Psoas muscle (tissue), 7 donors: ENCODE measurements at regions not wholly inside any gene's neighbourhood (a gene's known extent, or its start where the extent isn't known, plus 50 kb on each side); places are given as distances from the start of the nearest gene placed in this dataset.

Source experiments
- ATAC-seq, 4 donors: fragments of 200-7000 bp; cut with Tn5 transposase; one replicate each; pipeline ENCODE4 v1.9.1; 2020; ENCODE audit warnings: moderate library complexity in 3 of 4, mild to moderate bottlenecking in 2 of 4
- DNase-seq, 2 donors: peaks; one replicate each; pipeline ENCODE4 v3.0.0-alpha.2; 2020
- H3K27ac ChIP-seq: fragments of 200-600 bp; one replicate; pipeline ENCODE4 v1.8.0; 2022
- H3K27me3 ChIP-seq, 3 donors: fragments of 200-600 bp in 1 of 3; one replicate each; pipeline versions ENCODE4 v1.6.1 to v1.8.0; 2013 to 2022; ENCODE audit warnings: low read length in 2 of 3, mild to moderate bottlenecking in 2 of 3, moderate library complexity in 1 of 3; ENCODE audit not compliant: insufficient read depth in 3 of 3
- H3K36me3 ChIP-seq, 2 donors: fragments of 200-600 bp in 1 of 2; one replicate each; pipeline versions ENCODE4 v1.6.1 to v1.8.0; 2013 to 2022; ENCODE audit warnings: low read depth in 1 of 2, mild to moderate bottlenecking in 1 of 2, moderate library complexity in 1 of 2; ENCODE audit not compliant: insufficient read depth in 1 of 2
- H3K4me1 ChIP-seq: fragments of 200-600 bp; one replicate; pipeline ENCODE4 v1.8.0; 2022
- H3K4me3 ChIP-seq: fragments of 200-600 bp; one replicate; pipeline ENCODE4 v1.8.0; 2022; ENCODE audit warnings: mild to moderate bottlenecking
- H3K9me3 ChIP-seq: fragments of 200-600 bp; one replicate; pipeline ENCODE4 v1.8.0; 2022
- whole genome bisulfite sequencing, 3 donors: extraction: QIAGEN DNeasy Blood & Tissue Kit; methylation state at CpG; one replicate each; pipeline versions ENCODE4 v1.1.6 to v1.1.7; 2013; 5-methylcytosine and 5-hydroxymethylcytosine counted together
- intact Hi-C, 2 donors: fragments of 100-400 bp; cut with DNase I; formaldehyde crosslinking; loops; one replicate each; pipeline versions ENCODE4 v1.11.0 to v1.14.2; 2022
- TF ChIP-seq, protein P1 (sequence below): fragments of 200-600 bp; IDR thresholded peaks from one replicate; pipeline ENCODE4 v1.8.0; 2022; ENCODE audit warnings: antibody characterized with exemption
- donor health status: healthy with polysubstance abuse.
- donor health status: DM: no; HTN: no; CAD: no; lungs with moderate emphysema.
- donor health status: Bipolar disorder and iron deficiency.
- donor health status: healthy.
- donor health status: DM: yes; HTN: yes; CAD: no.
- donor health status: DM: no; HTN: no; CAD: no.
- donor health status: DM: yes; HTN: yes; CAD: no.

DNA sequence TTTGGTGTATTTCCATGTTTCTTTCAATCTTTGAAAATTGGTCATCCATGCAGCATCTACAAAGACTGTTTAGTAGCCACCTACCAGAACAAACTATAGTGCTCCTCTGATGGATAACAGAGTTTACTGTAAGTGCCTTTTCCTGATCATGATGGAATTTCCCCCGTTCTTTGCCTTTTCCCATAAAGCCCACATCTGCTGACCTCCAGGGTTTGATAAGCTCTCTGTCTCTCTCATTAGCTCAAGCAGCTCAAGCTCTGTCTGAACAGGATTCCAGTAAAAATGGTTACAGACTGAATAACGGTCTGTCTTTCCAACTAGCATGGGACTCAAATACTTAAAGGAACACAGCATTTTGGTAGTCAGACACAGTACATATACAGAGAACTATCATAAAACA lies 308.4 kb upstream of the SORL1-AS1 start:
- Histone ChIP-seq H3K9me3 (no peaks in the 10 kb centered on the region), H3K27ac (no peak overlapping the region), H3K4me3 (no peak overlapping the region), H3K4me1 (no peaks in the 10 kb centered on the region), H3K27me3 (peaks cover 0 to 3% (median 0%) of the 10 kb centered on the region in 3 donors), H3K36me3 (no peaks in the 10 kb centered on the region)
- ATAC-seq (no peak), DNase-seq (no peak)
- TF ChIP-seq, protein P1, sequence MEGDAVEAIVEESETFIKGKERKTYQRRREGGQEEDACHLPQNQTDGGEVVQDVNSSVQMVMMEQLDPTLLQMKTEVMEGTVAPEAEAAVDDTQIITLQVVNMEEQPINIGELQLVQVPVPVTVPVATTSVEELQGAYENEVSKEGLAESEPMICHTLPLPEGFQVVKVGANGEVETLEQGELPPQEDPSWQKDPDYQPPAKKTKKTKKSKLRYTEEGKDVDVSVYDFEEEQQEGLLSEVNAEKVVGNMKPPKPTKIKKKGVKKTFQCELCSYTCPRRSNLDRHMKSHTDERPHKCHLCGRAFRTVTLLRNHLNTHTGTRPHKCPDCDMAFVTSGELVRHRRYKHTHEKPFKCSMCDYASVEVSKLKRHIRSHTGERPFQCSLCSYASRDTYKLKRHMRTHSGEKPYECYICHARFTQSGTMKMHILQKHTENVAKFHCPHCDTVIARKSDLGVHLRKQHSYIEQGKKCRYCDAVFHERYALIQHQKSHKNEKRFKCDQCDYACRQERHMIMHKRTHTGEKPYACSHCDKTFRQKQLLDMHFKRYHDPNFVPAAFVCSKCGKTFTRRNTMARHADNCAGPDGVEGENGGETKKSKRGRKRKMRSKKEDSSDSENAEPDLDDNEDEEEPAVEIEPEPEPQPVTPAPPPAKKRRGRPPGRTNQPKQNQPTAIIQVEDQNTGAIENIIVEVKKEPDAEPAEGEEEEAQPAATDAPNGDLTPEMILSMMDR = no peak
- intact Hi-C loops = no loop called here
- WGBS, 3 donors = 59 to 68% (median 65%) methylated on average over 2 of the region's 2 CpGs

DNA sequence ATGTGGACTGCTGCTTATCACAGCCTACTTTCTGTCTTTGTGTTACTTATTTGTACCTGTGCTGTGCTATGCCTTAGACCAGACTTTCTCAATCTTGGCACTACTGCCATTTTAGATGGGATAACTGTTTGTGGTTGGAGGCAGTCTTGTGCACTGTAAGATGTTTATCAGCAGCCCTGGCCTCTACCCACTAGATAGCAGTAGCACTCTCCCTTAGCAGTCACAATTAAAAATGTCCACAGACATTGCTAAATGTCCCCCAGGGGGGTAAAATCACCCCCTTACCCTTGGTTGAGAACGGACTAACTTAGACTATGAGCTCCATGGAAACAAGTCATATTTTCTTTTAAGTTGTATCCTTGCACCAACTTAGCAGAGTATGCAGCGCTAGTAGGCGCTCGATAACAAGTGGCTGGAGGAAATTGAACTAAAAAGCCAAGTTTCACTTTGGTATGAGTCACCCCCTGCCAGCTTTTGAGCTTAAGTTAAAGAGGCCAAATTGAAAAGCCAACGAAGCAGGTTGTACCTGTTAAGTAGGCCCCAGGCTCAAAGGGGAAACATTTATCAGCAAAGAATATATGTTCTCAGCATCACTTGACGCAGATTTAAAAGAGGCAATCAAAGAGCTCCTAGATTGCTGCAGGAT lies 304.8 kb upstream of the SORL1-AS1 start:
- intact Hi-C loops = no loop called here
- H3K4me1 ChIP-seq = no peaks in the 10 kb centered on the region
- no peaks in the 10 kb centered on the region for H3K9me3 ChIP-seq
- H3K36me3 ChIP-seq = no peaks in the 10 kb centered on the region
- no peak for DNase-seq
- TF ChIP-seq, protein P1 = no peak
- H3K27ac ChIP-seq = no peak overlapping the region
- peaks cover 0 to 3% (median 0%) of the 10 kb centered on the region in 3 donors for H3K27me3 ChIP-seq
- H3K4me3 ChIP-seq = no peak overlapping the region
- 55 to 78% (median 58%) methylated on average over 6 of the region's 6 CpGs for WGBS, 3 donors
- ATAC-seq = no peak

DNA sequence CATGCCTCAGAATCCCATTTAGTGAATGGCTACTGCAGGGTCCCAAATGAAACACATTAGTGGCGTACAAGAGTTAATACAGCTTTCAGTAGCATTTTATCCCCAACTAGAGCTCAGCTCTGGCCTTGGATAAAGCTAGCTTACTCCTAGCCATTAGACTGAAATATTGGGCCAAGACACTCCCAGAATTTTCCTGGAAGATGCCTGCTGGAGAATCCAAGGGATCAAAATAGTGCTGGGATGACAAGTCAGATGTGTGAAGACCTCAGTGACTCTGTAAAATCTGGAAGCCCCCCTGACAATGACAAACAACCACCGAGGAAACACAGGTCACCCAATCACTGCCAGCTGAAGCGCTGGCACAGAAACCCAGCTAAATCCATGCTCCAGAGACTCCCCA lies 303.1 kb upstream of the SORL1-AS1 start:
- DNase-seq = no peak

DNA sequence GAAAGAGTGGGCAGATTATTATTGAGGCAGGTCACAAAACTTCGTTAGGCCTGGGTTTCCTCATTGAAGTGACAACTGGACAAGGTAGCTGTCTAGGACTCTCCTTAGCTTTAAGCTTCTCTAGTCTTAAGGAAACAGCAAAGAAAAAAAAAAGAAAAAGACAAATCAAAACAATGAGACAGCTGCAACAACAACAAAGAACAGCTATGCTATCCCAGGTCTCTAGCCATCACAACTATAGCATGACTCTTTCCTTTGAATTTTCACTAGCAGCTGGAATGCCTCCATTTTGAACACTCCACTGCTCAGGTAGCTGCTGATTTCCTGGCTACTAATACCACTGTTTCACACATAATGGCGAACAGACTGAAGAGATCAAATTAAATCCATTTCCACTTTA lies 302.4 kb upstream of the SORL1-AS1 start:
- H3K27ac ChIP-seq = no peak overlapping the region
- H3K27me3 ChIP-seq = no peaks in the 10 kb centered on the region
- H3K9me3 ChIP-seq = no peaks in the 10 kb centered on the region
- no peaks in the 10 kb centered on the region for H3K36me3 ChIP-seq
- DNase-seq (no peak), ATAC-seq (no peak)
- WGBS, 3 donors = 72 to 90% (median 74%) methylated on average over 2 of the region's 2 CpGs
- TF ChIP-seq, protein P1 = no peak
- no peak overlapping the region for H3K4me3 ChIP-seq
- intact Hi-C loops = no loop called here
- H3K4me1 ChIP-seq = no peaks in the 10 kb centered on the region

More for the DNA sequence above, 303.1 kb upstream of the SORL1-AS1 start:
- no peaks in the 10 kb centered on the region for H3K27me3 ChIP-seq
- no peaks in the 10 kb centered on the region for H3K4me1 ChIP-seq
- H3K9me3 ChIP-seq = no peaks in the 10 kb centered on the region
- TF ChIP-seq, protein P1 = no peak
- H3K36me3 ChIP-seq = no peaks in the 10 kb centered on the region
- no peak for ATAC-seq
- H3K4me3 ChIP-seq = no peak overlapping the region
- 56 to 68% (median 56%) methylated on average over 3 of the region's 3 CpGs for WGBS, 3 donors
- no peak overlapping the region for H3K27ac ChIP-seq
- intact Hi-C loops = no loop called here

DNA sequence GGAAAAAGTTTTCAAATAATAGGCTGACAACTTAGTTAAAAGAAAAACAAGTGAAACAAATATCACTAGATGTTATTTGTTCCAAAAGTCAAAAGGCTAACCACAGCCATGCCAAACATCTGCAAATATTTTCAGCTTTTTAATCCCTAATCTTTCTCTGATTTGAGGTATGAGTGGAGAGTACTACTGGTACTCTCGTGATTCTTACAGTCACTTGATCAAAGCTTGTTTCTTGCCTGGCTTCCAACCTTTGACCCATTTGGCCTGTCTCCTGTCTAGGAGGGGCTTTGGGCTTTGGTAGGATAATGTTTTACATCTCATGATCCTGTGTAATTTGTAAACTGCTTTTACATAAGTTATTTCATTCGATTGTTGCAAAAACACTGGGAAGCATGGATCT lies 301.8 kb upstream of the SORL1-AS1 start:
- intact Hi-C loops = no loop called here
- DNase-seq (no peak), ATAC-seq (no peak)
- Histone ChIP-seq H3K9me3 (no peaks in the 10 kb centered on the region), H3K27me3 (no peaks in the 10 kb centered on the region), H3K36me3 (no peaks in the 10 kb centered on the region), H3K27ac (no peak overlapping the region), H3K4me3 (no peak overlapping the region), H3K4me1 (no peaks in the 10 kb centered on the region)
- TF ChIP-seq, protein P1 = no peak
- WGBS, 3 donors = 28 to 49% (median 42%) methylated on average over 2 of the region's 2 CpGs
